ENCODE measurements at regions not wholly inside any gene's neighbourhood (a gene's known extent, or its start where the extent isn't known, plus 50 kb on each side); places are given as distances from the start of the nearest gene placed in this dataset. TPM values are rescaled to one million over a fixed set of nuclear protein-coding genes. Genes with fewer than 3 reads are reported as not detected.
"Not testable (repeated sequence)": the region's sequence is repeated elsewhere in the genome, so short reads cannot be mapped to it uniquely, and the experiment has no call there.

- 0% methylated on average over 1 of the region's 1 CpG for WGBS (ENCODE audit: low lambda C conversion rate)
- CTCF ChIA-PET (ENCODE audit: low intra/inter-chr PET ratio, low total read pairs); POLR2A ChIA-PET; H4K20me1 ChIP-seq (ENCODE audit: insufficient read depth, low read length); H3K4me2 ChIP-seq (ENCODE audit: low read depth, low read length); FAIRE-seq; H2AFZ ChIP-seq (ENCODE audit: low read length); intact Hi-C loops (cut with micrococcal nuclease; ENCODE audit: unreplicated experiment); ATAC-seq; H3K27me3 ChIP-seq (ENCODE audit: control insufficient read depth in 1 of 2, insufficient read depth in 2 of 2, low read length in 2 of 2); H3K9me3 ChIP-seq (ENCODE audit: low read length); DNase-seq (ENCODE audit: low spot score); H3K79me2 ChIP-seq (ENCODE audit: insufficient read depth, low read length); H3K4me1 ChIP-seq (ENCODE audit: insufficient read depth, low read length); H3K4me3 ChIP-seq (replicated peaks in 1 of 3; ENCODE audit: insufficient read depth in 1 of 3, low read depth in 2 of 3, low read length in 3 of 3); H3K36me3 ChIP-seq (replicated peaks in 1 of 2; ENCODE audit: control insufficient read depth in 1 of 2, insufficient read depth in 2 of 2, low read length in 2 of 2); in situ Hi-C loops (cut with HindIII; ENCODE audit: extremely low pct_ligation_motif_present, low pct_unique_long_range_greater_than_20kb); H3K9ac ChIP-seq (ENCODE audit: insufficient read depth, low read depth, low read length); BruUV-seq (replicated peaks); H3K27ac ChIP-seq (ENCODE audit: extremely low read length, insufficient read depth, low read length): not testable (repeated sequence)
These were observed 80.3 kb upstream of the ZWINT start for GRCh38 chr10:56441337-56441736.

Small RNAs in the stretch of these regions (microRNA-seq; reads per million reads assigned to microRNA genes)
- gene MIR3924: not detected

Small RNAs in the stretch of these regions (small RNA-seq; reads per million reads assigned to genes)
- gene AL731534.1 (ENCODE audit: insufficient read depth in 2 of 3, insufficient read length in 3 of 3, low read depth in 2 of 3, low replicate concordance in 1 of 3) (0 reads per million in 3 experiments), gene MIR3924 (ENCODE audit: insufficient read depth in 2 of 3, insufficient read length in 3 of 3, low read depth in 2 of 3, low replicate concordance in 1 of 3) (0 reads per million in 3 experiments), gene RF01299 (ENCODE audit: insufficient read depth in 2 of 3, insufficient read length in 3 of 3, low read depth in 2 of 3, low replicate concordance in 1 of 3) (0 to 0.98 (median 0) reads per million in 3 experiments)

All from HepG2 (cell line).